HUES6 (cell line): ENCODE measurements at regions not wholly inside any gene's neighbourhood (a gene's known extent, or its start where the extent isn't known, plus 50 kb on each side); places are given as distances from the start of the nearest gene placed in this dataset.
"Not testable (repeated sequence)": the region's sequence is repeated elsewhere in the genome, so short reads cannot be mapped to it uniquely, and the experiment has no call there.

Source experiments
- H3K27ac ChIP-seq: 2 replicates; pipeline ENCODE4 v1.7.0; 2013; ENCODE audit warnings: low read depth, mild to moderate bottlenecking, low read length, inconsistent platforms
- H3K27me3 ChIP-seq: 2 replicates; pipeline ENCODE4 v1.6.1; 2013; ENCODE audit warnings: low read length; ENCODE audit not compliant: control insufficient read depth, insufficient read depth
- H3K36me3 ChIP-seq: 2 replicates; pipeline ENCODE4 v1.6.1; 2013; ENCODE audit warnings: low read length; ENCODE audit not compliant: control insufficient read depth, insufficient read depth
- H3K4me1 ChIP-seq: 2 replicates; pipeline ENCODE4 v1.6.1; 2013; ENCODE audit warnings: low read length; ENCODE audit not compliant: control insufficient read depth, insufficient read depth
- H3K4me3 ChIP-seq: 2 replicates; pipeline ENCODE4 v1.5.1; 2013; ENCODE audit warnings: low read depth, low read length
- H3K9ac ChIP-seq: one replicate; pipeline ENCODE4 v1.6.1; 2013; ENCODE audit warnings: mild to moderate bottlenecking, low read length
- H3K9me3 ChIP-seq: 2 replicates; pipeline ENCODE4 v1.6.1; 2013; ENCODE audit warnings: low read depth, low read length; ENCODE audit not compliant: control insufficient read depth, insufficient read depth

- H3K4me3 ChIP-seq = no peak overlapping the region
- no peak overlapping the region for H3K9ac ChIP-seq
- no peaks in the 10 kb centered on the region for H3K9me3 ChIP-seq
- H3K36me3 ChIP-seq = no peaks in the 10 kb centered on the region
- H3K27ac ChIP-seq = no peak overlapping the region
- H3K27me3 ChIP-seq = no peaks in the 10 kb centered on the region
- no peaks in the 10 kb centered on the region for H3K4me1 ChIP-seq
These were observed 619.8 kb upstream of the TBX3 start for GRCh38 chr12:115303723-115304309.

- H3K36me3 ChIP-seq = no peaks in the 10 kb centered on the region
- no peak overlapping the region for H3K9ac ChIP-seq
These were observed 613.5 kb upstream of the TBX3 start for GRCh38 chr12:115297445-115297844.

GRCh38 chr12:115296613-115297198, 612.7 kb upstream of the TBX3 start:
- no peaks in the 10 kb centered on the region for H3K9me3 ChIP-seq
- no peak overlapping the region for H3K4me3 ChIP-seq
- no peak overlapping the region for H3K9ac ChIP-seq
- H3K36me3 ChIP-seq = no peaks in the 10 kb centered on the region
- no peaks in the 10 kb centered on the region for H3K27me3 ChIP-seq
- peaks cover 10% of the 10 kb centered on the region; the same call in 1 of the 2 replicates for H3K4me1 ChIP-seq
- no peak overlapping the region for H3K27ac ChIP-seq

More at GRCh38 chr12:115297445-115297844, 613.5 kb upstream of the TBX3 start:
- peaks cover 10% of the 10 kb centered on the region; the same call in 1 of the 2 replicates for H3K4me1 ChIP-seq
- H3K9me3 ChIP-seq = no peaks in the 10 kb centered on the region
- no peak overlapping the region for H3K4me3 ChIP-seq
- H3K27me3 ChIP-seq = no peaks in the 10 kb centered on the region
- no peak overlapping the region for H3K27ac ChIP-seq

GRCh38 chr12:115295886-115296285, 611.9 kb upstream of the TBX3 start:
- Histone ChIP-seq H3K4me3 (no peak overlapping the region), H3K27me3 (no peaks in the 10 kb centered on the region), H3K9me3 (no peaks in the 10 kb centered on the region), H3K27ac (no peak overlapping the region), H3K9ac (no peak overlapping the region), H3K36me3 (no peaks in the 10 kb centered on the region), H3K4me1 (peaks cover 10% of the 10 kb centered on the region; the same call in 1 of the 2 replicates)

- Histone ChIP-seq H3K27me3 (no peaks in the 10 kb centered on the region), H3K4me1 (peaks cover 10% of the 10 kb centered on the region; the same call in 1 of the 2 replicates), H3K36me3 (no peaks in the 10 kb centered on the region), H3K4me3 (no peak overlapping the region), H3K9me3 (no peaks in the 10 kb centered on the region), H3K27ac (no peak overlapping the region), H3K9ac (no peak overlapping the region)
These were observed 610.6 kb upstream of the TBX3 start for GRCh38 chr12:115294453-115295133.

- H3K36me3 ChIP-seq, H3K4me1 ChIP-seq, H3K27me3 ChIP-seq, H3K4me3 ChIP-seq, H3K27ac ChIP-seq, H3K9ac ChIP-seq, H3K9me3 ChIP-seq: not testable (repeated sequence)
These were observed 601.5 kb upstream of the TBX3 start for GRCh38 chr12:115285429-115285828.

GRCh38 chr12:115273456-115273855, 589.5 kb upstream of the TBX3 start:
- Histone ChIP-seq H3K9ac (no peak overlapping the region), H3K27me3 (no peaks in the 10 kb centered on the region), H3K36me3 (no peaks in the 10 kb centered on the region), H3K4me3 (no peak overlapping the region), H3K4me1 (no peaks in the 10 kb centered on the region), H3K9me3 (no peaks in the 10 kb centered on the region), H3K27ac (no peak overlapping the region)

GRCh38 chr12:115268451-115268850, 584.5 kb upstream of the TBX3 start:
- no peaks in the 10 kb centered on the region for H3K4me1 ChIP-seq
- no peaks in the 10 kb centered on the region for H3K36me3 ChIP-seq
- no peak overlapping the region for H3K9ac ChIP-seq
- H3K27me3 ChIP-seq = no peaks in the 10 kb centered on the region
- H3K4me3 ChIP-seq = no peak overlapping the region
- H3K27ac ChIP-seq = no peak overlapping the region
- no peaks in the 10 kb centered on the region for H3K9me3 ChIP-seq

- Histone ChIP-seq H3K36me3 (no peaks in the 10 kb centered on the region), H3K9me3 (no peaks in the 10 kb centered on the region), H3K4me1 (no peaks in the 10 kb centered on the region), H3K27me3 (no peaks in the 10 kb centered on the region), H3K4me3 (no peak overlapping the region), H3K9ac (no peak overlapping the region), H3K27ac (no peak overlapping the region)
These were observed 583.9 kb upstream of the TBX3 start for GRCh38 chr12:115267891-115268290.

GRCh38 chr12:115267464-115267863, 583.5 kb upstream of the TBX3 start:
- Histone ChIP-seq H3K4me1 (no peaks in the 10 kb centered on the region; the same call in 1 of the 2 replicates), H3K36me3 (no peaks in the 10 kb centered on the region), H3K4me3 (no peak overlapping the region), H3K9ac (no peak overlapping the region), H3K9me3 (no peaks in the 10 kb centered on the region), H3K27ac (no peak overlapping the region), H3K27me3 (no peaks in the 10 kb centered on the region)

GRCh38 chr12:115264605-115265004, 580.6 kb upstream of the TBX3 start:
- H3K4me1 ChIP-seq = peaks cover 5% of the 10 kb centered on the region; the same call in 1 of the 2 replicates
- H3K27ac ChIP-seq = no peak overlapping the region
- no peaks in the 10 kb centered on the region for H3K9me3 ChIP-seq
- H3K4me3 ChIP-seq = no peak overlapping the region
- H3K9ac ChIP-seq = no peak overlapping the region
- H3K36me3 ChIP-seq = no peaks in the 10 kb centered on the region
- H3K27me3 ChIP-seq = no peaks in the 10 kb centered on the region
